ENCODE measurements at regions not wholly inside any gene's neighbourhood (a gene's known extent, or its start where the extent isn't known, plus 50 kb on each side); places are given as distances from the start of the nearest gene placed in this dataset.
"Not testable (repeated sequence)": the region's sequence is repeated elsewhere in the genome, so short reads cannot be mapped to it uniquely, and the experiment has no call there.

GRCh38 chr18:73671480-73671879 is 476.2 kb downstream of the FBXO15 start:
- DNase-seq, result not testable (repeated sequence)

GRCh38 chr18:73670524-73670923 is 477.1 kb downstream of the FBXO15 start:
- no peak for DNase-seq

- no peak for DNase-seq
These were observed 477.6 kb downstream of the FBXO15 start for GRCh38 chr18:73670039-73670438.

GRCh38 chr18:73669297-73669696 is 478.3 kb downstream of the FBXO15 start:
- no peak for DNase-seq

GRCh38 chr18:73668051-73668450 is 479.6 kb downstream of the FBXO15 start:
- DNase-seq, result no peak

- DNase-seq, result no peak
These were observed 480.9 kb downstream of the FBXO15 start for GRCh38 chr18:73666772-73667171.

GRCh38 chr18:73664896-73665295 is 482.7 kb downstream of the FBXO15 start:
- no peak for DNase-seq

GRCh38 chr18:73663581-73663980 is 484.1 kb downstream of the FBXO15 start:
- DNase-seq, result no peak

GRCh38 chr18:73662421-73662820 is 485.2 kb downstream of the FBXO15 start:
- DNase-seq, result no peak

GRCh38 chr18:73660931-73661856 is 486.4 kb downstream of the FBXO15 start:
- no peak for DNase-seq

GRCh38 chr18:73656691-73657090 is 490.9 kb downstream of the FBXO15 start:
- no peak for DNase-seq

GRCh38 chr18:73653827-73654226 is 493.8 kb downstream of the FBXO15 start:
- DNase-seq, result no peak

- DNase-seq, result no peak
These were observed 494.4 kb downstream of the FBXO15 start for GRCh38 chr18:73653251-73653650.

- no peak for DNase-seq
These were observed 500.2 kb downstream of the FBXO15 start for GRCh38 chr18:73647391-73647790.

- no peak for DNase-seq
These were observed 500.9 kb downstream of the FBXO15 start for GRCh38 chr18:73646772-73647171.

- DNase-seq, result no peak
These were observed 501.4 kb downstream of the FBXO15 start for GRCh38 chr18:73646196-73646595.

- no peak for DNase-seq
These were observed 502.4 kb downstream of the FBXO15 start for GRCh38 chr18:73645160-73645715.

GRCh38 chr18:73639788-73640187 is 507.8 kb downstream of the FBXO15 start:
- DNase-seq, result no peak

GRCh38 chr18:73638709-73639108 is 508.9 kb downstream of the FBXO15 start:
- DNase-seq, result no peak

GRCh38 chr18:73636355-73636754 is 511.3 kb downstream of the FBXO15 start:
- no peak for DNase-seq

- DNase-seq, result no peak
These were observed 520.8 kb downstream of the FBXO15 start for GRCh38 chr18:73626859-73627258.

- no peak for DNase-seq
These were observed 521.4 kb downstream of the FBXO15 start for GRCh38 chr18:73626221-73626620.

- DNase-seq, result no peak
These were observed 526.5 kb downstream of the FBXO15 start for GRCh38 chr18:73621091-73621490.

- no peak for DNase-seq
These were observed 529.7 kb downstream of the FBXO15 start for GRCh38 chr18:73617981-73618380.

GRCh38 chr18:73615506-73615905 is 532.1 kb downstream of the FBXO15 start:
- DNase-seq, result no peak
